Pons (tissue), 1 donor: ENCODE measurements at regions not wholly inside any gene's neighbourhood (a gene's known extent, or its start where the extent isn't known, plus 50 kb on each side); places are given as distances from the start of the nearest gene placed in this dataset.

ENCODE experiments used
- DNase-seq: peaks from one replicate; pipeline ENCODE4 v3.0.0-alpha.2; 2016; ENCODE audit warnings: low spot score

DNA sequence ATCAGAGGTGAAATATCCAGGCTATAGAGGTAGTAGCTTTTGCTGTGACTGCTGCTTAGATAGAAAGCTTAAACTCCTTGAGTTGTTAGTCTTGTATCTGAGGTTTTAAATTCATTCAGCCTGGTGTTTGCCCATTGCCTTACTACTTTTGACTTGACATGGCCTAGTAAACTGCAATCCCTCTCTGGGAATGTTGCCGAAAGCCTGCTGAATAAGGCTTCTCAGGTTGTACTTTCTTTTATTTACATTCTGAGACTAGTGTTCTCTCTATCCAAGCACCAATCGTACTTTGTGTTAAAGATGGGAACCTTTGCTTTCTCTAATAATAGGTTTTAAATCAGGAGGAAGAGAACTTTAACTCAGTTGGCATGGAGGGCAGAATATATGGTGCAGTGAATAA, 357.6 kb upstream of the CWC22 start:
- no peak for DNase-seq

DNA sequence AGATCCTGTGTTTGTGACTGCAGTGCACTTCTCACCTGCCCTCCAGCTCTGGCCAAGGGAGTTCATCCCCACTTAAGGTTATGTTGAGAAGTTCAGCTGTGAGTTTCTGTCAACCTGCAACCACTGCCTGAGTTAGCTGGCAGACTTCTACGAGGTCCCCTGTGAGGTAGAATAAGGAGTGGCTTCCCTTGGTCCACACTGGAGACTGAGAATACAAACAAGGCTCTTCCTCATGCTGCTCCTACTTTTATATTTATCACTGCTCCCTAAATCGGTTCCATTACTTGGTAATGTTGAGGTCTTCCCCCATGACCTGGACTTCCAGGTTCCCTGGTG, 353.2 kb upstream of the CWC22 start:
- no peak for DNase-seq

DNA sequence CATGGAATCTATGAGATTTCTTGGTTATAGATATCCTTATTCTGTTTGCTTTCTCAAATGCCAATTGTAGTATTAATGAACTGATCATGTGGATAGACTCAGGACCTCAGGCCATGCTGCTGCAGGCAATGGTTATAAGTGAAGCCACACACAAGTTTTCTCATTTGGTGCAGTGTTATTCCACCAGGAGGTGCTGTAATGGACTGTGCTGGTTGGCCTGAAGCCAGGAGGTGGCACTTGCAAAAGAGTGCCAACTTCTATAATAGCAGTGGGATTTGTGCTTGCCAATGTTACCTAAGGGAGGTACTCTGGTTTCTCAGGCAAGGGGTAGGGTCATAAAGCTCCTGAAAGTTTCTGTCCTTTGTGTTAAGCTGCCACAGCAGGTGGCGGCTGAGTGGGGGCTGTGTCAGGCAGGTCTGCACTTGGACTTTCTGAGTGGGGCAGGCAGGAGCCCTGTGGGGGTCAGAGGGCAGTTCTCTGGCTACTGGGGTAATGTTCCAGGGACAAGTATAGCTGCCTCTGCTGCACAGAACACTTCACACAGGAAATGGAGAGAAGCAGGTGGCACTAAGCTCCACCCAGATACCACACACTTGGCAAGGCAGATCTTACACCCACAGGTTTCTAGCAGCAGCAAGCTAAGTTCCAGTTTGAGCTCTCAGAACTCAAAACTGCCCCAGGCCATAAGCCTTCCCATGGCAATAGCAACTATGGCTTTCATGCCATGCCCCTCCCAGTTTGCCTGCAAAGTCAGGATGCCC, 352.6 kb upstream of the CWC22 start:
- DNase-seq = no peak

DNA sequence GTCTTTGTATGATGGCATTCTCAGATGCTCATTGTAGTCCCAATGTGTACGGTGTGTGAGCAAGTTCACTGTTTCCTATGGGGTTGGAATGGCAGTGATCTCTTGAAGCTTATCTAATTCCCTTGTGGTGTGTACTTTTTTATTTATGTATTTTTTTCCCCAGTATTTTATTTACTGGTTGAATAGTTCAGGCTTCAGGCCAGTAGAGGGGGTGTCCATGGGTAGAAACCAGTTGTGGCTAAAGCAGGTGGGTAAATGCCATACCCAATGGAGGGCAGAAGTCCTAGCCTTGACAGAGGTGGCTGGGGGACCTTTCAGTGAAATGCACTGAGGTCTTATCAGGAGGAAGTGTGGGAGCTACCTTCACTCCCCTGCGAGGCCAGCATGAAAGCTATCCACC, 351.4 kb upstream of the CWC22 start:
- no peak for DNase-seq

DNA sequence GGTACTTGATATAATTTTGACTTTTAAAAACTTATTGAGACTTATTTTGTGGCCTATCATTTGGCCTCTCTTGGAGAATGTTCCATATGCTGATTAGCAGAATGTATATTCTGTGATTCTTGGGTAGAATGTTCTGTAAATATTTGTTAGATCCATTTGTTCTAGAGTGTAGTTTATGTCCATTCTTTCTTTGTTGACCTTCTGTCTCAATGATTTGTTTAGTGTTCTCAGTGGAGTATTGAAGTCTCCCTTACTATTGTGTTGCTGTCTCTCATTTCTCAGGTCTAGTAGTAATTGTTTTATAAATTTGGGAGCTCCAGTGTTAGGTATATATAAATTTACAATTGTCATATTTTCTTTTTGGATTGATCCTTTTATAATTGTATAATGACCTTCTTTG, 349.6 kb upstream of the CWC22 start:
- no peak for DNase-seq

DNA sequence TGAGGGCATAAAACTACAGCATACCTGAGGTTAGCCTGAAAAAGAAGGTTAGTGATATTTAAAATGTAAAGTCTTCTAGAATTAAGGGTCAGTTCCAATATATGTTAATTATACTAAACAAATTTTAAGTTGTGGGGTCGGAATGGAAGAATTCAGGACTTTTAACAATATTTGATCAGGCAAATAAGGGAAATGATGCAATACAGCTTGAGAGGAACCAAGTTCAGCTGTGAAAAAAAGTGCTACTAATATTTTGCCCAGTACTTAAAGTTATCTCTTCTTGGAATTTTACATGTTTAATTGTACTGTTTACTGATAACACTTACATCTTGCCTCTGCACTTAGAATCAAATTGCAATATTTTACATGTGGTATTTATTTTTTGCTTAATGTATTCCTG, 345.5 kb upstream of the CWC22 start:
- no peak for DNase-seq

DNA sequence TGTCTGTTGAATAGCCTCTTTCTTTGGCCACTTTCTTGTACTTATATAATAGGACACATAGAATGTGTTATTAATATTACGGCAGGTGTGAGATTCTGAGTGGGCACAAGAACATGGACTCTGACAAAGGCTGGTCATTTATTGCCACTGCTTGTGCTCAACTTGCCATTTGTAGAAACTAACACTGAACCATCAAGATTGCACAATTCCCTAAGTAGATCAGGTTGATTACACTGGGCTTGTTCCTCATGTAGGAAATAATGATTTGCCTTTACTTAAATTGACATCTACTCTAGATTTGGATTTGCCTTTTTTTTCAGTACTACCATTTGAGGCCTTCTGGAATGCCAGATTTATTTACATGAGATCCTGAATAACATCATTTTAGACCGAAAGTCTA, 342.7 kb upstream of the CWC22 start:
- no peak for DNase-seq

DNA sequence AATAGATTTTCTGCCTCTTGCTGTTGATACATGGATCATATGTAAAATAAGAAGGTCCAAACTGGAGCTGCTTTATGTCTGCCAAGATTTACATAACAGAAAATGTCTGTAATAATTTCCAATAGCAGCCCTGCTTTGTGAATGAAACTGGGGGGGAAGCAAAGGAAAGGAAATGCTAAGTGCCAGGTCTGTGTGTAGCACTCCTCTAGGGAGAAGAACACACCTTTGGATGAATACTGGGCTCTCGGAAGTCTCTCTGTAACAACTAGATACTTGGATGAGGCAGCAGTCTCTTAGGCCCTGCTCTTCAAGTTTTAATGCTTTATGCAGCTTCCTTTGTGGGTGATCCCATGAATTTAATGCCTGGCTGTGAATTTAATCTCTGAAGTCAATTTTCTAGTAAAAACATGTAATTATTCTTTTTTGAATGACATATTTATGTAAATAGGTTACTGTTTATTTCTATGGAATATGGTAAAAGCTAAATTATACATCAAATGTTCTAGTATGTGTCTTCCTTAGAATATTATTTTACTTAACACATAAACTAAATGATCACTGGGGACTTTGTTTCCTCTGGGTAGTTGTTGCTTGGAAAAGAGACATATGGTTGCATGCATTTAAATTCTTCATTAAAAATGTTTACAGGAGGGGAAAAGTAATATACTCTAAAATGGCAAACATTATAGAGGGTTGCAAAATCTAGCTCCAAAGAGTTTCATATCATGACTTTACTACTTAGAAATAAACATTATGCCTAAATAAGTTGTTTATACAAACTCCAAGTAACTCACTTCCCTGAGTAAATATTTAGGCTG, 336.6 kb upstream of the CWC22 start:
- DNase-seq = no peak

DNA sequence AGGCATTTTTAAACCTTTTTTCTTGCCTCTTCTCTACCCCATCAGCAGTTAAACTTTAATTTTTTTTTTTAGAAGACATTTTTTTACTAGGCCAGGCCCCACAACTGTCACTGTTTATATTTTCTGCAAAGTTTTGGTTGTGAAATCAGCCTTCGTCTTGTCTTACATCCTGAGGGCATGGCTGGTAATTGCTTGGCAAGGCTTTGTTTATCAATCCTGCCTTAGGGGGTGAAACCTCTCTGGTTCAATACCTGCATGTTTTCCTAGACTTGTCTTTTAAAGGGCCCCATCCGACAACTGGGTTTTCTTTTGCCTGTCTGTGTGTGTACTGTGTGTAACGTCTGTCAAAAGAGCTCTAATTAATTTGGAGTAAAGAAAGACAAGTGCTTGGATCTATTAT, 330.0 kb upstream of the CWC22 start:
- DNase-seq = no peak

DNA sequence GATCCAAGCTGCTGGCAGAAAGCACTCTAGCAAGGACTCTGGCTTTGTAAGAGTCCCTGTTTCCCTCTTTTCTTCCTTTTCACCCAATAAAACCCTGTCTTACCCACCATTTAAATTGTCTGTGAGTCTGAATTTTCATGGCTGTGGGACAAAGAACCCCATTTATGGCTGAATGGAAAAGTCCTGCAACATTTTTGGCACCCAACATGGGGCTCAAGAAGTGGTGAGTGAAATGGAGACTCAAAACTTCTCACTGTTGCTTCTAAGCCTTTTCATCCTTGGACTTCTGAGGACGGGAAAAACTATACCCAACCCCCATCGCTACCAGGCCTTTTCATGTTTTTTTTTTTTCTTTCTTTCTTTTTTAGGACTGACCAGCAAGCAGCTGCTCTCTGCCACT, 329.5 kb upstream of the CWC22 start:
- no peak for DNase-seq

DNA sequence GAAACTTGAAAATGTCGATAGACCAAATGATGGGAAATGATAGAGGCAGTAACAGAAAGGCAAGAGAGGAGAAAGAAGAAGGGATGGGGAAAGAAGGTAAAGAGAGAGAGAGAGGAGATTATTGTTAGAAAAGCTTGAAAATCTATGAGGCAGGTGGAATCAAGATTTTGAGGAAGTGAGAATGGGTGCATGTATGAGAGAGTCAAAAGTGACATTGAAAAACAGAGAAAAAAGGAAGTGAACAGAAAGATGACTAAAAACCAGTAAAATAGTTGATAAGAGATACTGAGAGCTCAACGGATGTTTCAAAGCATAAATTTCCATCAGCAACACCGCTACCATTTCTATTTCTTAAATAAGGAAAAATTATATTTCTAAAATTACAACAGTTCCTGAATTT, 327.4 kb upstream of the CWC22 start:
- DNase-seq = no peak

DNA sequence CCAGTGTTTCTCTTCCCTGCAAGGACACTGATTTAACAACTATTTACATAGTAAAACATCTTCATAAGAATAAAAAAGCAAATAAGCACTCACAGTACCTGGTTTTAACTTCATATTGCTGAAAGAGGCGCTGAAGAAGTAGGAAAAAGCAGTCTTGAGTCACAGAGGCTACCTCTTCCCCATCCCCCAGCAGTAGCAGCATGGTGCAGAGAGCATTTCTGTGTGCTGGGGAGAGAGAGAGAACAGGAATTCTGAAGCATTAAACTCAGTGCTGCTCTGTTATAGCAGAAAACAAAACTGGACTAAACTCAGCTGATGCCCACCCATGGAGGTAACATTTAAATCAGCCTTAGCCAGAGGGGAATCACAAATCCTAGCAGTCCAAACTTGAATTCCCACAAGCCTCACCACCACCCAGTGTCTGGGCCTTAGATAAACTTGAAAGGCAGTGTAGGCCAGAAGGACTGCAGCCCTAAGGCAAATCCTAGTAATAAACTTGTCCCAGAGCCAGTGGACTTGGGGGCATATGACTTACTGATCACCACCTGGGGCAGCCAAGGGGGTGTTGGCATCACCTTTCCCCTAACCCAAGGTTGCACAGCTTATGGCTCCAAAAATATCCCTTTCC, 321.8 kb upstream of the CWC22 start:
- no peak for DNase-seq

DNA sequence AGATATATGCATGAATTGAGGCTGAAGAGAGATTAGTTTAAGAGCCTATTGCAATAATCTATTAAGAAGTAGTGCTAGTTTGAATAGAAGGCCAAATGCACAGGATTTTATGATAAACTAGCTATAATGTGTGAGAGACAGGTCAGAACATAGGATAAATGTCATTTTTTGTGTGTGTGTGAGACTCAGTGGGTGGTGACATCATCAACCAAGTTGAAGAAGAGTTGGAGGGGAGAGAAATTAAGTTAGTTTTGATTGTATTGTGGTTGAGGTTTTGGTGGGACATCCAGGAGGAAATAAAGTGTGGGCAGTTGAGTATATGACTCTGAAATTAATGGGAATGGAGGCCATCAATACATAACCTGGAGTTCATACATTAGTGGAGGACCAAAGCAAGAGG, 320.1 kb upstream of the CWC22 start:
- DNase-seq = no peak

DNA sequence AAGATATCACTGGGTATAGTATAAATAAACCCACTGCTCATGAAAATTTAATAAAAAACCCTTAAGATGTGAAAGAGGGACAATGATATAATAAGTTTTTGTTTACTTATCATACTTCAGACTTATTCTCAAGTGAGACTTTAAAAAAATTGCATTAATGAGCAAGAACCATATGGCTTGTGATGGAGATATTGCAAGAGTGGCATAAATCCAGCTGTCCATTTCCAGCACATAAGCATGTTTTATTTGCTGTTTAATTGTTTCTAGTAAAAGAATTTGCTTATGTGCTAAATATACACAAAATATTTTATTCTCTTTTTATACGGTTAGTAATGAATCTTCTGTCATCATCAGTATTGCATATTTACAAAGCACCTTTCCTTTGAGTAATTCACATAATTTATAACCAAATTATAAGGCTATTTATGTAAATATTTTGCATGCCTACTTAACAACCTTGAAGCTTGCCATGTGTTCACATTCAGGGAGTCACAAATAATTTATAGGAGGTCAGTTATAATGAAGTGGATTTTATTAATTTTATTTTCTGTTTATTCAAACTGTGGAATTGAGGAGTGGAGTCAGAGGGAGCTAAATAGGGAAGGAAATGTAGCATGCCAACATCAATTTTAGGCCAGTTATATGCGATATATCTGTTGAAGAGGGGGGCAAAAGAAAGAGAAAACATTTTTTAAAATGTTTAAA, 318.5 kb upstream of the CWC22 start:
- DNase-seq = no peak

DNA sequence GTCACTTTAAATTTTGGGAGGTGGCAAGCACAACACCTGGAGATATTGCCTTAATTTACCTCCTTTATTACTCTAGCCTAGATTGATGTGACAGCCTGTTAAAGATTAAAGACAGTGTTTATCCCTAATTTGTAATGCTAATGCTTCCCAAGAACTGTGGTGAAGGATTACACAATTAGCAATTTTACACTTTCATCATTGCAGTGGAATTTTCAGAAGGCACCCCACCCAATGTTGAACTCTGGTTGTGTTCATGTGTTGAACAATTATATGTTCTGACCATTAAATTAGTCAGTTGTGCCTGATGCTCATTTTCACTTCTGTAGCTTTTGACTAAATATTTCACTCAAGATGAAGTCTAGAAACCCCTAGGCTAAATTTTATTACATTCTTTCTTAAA, 317.1 kb upstream of the CWC22 start:
- no peak for DNase-seq

DNA sequence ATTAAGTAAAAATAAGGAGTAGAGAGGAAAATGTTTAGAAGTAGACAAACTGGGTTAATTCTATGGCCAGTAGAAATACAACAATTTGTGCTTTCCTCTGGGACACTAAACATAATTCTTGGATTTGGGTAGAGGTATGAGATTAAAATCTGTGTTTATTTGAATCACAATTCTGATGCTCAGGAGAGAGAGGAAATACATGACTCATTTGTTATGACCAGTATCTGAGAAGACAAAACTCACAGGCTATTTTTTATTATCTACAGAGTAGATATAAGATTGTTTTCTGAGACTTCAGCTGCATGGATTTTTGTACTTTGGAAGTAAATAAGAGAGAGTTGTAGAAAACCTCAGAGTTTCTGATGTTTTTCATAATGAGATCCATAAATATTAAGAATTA, 315.7 kb upstream of the CWC22 start:
- DNase-seq = no peak

DNA sequence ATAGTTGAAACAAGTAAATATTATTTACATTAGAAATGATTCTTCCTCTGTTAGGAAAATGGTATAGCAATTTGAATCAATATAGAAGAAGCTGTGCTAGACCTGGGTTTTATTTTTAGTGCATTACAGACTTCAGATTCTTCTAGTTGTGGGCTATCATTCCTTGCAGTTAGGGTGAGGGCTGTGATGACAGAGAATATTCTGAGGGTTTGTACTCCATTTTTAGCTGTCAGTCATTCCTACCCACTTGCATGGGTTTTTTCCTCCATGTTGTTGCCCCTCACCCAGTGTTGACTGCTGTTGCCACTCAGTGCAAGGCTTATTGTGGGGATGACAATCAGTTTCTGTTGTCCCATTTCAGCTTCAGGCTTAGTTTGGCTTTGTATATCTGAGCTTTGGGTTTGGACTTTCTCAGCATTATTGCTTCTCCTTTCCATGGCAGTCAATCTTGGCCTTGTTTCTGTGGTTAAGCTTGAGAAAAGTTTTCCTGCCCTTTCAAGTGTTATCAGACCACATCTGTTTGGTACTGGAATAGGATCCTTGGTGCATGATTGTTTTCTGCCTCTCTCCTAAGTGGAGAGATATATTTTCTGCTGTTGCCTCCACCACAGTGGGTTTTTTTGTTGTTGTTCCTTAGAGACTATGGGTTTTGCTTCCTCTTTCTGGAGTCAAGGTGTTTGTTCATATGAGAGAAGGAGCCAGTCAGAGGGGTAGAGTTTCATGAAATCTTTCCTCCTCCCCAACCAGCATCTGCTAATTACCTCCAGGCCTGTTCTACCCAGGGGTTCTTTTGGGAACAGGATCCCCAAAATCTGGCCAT, 312.7 kb upstream of the CWC22 start:
- DNase-seq = no peak

DNA sequence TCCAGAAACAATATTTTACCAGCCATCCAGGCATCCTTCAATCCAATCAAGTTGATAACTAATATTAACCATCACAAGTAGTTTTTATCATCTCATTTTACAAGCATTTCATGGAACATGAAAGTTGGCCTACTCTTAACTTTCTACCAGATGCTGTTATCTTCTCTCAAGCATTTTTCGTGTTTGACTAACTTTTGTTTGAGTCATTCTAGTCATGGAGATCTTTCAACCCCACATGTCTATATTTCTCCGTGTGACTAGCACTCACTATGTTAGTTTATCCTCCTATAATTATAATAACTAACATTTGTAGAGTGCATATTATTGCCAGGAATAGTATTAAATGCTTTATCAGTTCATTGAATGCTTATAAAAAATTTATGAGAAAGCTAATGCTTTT, 307.0 kb upstream of the CWC22 start:
- DNase-seq = no peak

DNA sequence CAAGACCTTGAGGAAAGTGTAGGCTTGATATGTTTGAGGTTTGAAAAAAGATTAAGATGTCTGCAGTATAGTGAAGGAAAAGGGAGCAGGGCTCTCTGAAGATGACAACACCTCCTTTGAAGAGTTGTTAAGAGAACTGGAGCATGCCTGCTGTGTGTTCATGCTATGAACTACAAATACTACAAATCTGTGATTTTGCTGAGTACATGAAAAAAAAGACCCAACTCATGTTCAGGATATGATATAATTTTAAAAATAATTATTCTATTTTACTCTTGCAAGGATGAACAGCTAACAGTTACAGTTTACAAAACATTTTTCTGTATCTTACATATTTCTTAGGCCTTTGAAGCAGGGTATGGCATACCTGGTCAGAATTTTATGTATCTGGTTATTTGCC, 305.4 kb upstream of the CWC22 start:
- no peak for DNase-seq

DNA sequence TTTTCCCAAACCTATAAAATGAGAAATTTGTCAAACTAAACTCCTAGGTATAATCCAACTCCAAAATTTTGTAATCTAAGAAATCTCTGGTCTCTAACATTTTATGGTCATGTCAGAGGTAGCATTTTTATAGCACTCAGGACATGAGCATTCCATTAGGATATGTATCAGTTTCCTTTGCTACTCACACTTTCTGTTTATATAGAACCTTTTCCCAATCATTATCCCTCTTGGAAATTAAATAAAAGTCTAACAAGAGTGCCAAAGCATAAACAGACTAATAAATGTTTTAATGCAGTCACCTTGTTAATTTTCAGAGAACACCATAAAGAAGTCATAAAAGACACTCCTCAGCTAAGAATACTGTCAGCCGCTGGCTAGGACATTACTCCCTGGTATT, 300.0 kb upstream of the CWC22 start:
- DNase-seq = no peak

DNA sequence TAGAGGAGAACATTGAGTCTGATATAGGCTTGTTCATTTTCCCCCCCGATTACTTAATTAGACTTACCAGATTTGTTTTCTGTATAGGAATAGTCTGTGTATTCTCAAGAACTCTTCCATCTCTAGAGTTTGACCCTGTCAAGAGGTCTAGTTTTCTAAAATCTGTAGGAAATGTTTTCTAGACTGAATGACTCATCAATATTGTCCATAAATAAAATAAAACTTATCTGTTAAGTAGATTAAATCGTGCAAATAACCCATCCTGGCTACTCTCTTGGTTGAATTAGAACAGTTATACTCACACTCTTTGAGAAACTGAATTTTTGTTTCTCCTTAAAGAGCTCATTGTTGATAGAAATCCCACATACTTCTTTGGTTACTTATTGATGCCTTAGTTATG, 299.2 kb upstream of the CWC22 start:
- no peak for DNase-seq
